T1000 (cell line): ENCODE measurements at regions not wholly inside any gene's neighbourhood (a gene's known extent, or its start where the extent isn't known, plus 50 kb on each side); places are given as distances from the start of the nearest gene placed in this dataset.

ENCODE experiments used
- DNase-seq: peaks from one replicate; lab custom pipeline; 2025; ENCODE audit warnings: mixed read lengths; lab: John Stamatoyannopoulos, UW

GRCh38 chr12:85509081-85509856 is 229.2 kb downstream of the ALX1 start:
- no peak for DNase-seq

- DNase-seq = no peak
Observed at GRCh38 chr12:85509857-85510256, 229.8 kb downstream of the ALX1 start.

GRCh38 chr12:85516039-85516438 is 236.0 kb downstream of the ALX1 start:
- DNase-seq = no peak

- DNase-seq = no peak
Observed at GRCh38 chr12:85516667-85517325, 236.8 kb downstream of the ALX1 start.

- no peak for DNase-seq
Observed at GRCh38 chr12:85519163-85519562, 239.1 kb downstream of the ALX1 start.

- no peak for DNase-seq
Observed at GRCh38 chr12:85523197-85523596, 243.2 kb downstream of the ALX1 start.

- DNase-seq = no peak
Observed at GRCh38 chr12:85527192-85527591, 247.2 kb downstream of the ALX1 start.

- no peak for DNase-seq
Observed at GRCh38 chr12:85529896-85530295, 249.9 kb downstream of the ALX1 start.

GRCh38 chr12:85530456-85530855 is 250.4 kb downstream of the ALX1 start:
- no peak for DNase-seq

- DNase-seq = no peak
Observed at GRCh38 chr12:85531341-85531740, 251.3 kb downstream of the ALX1 start.

GRCh38 chr12:85549640-85550039 is 269.6 kb downstream of the ALX1 start:
- DNase-seq = no peak

- DNase-seq = no peak
Observed at GRCh38 chr12:85550924-85551323, 270.9 kb downstream of the ALX1 start.

- DNase-seq = no peak
Observed at GRCh38 chr12:85552461-85552860, 272.4 kb downstream of the ALX1 start.

GRCh38 chr12:85557850-85558249 is 277.8 kb downstream of the ALX1 start:
- no peak for DNase-seq

GRCh38 chr12:85558684-85559083 is 277.5 kb downstream of the RASSF9 start:
- DNase-seq = no peak

- no peak for DNase-seq
Observed at GRCh38 chr12:85559127-85559526, 277.1 kb downstream of the RASSF9 start.

GRCh38 chr12:85559536-85559935 is 276.7 kb downstream of the RASSF9 start:
- no peak for DNase-seq

- DNase-seq = no peak
Observed at GRCh38 chr12:85562765-85563164, 273.4 kb downstream of the RASSF9 start.

- no peak for DNase-seq
Observed at GRCh38 chr12:85564786-85565185, 271.4 kb downstream of the RASSF9 start.

- DNase-seq = no peak
Observed at GRCh38 chr12:85568395-85569103, 267.7 kb downstream of the RASSF9 start.

- no peak for DNase-seq
Observed at GRCh38 chr12:85569261-85569660, 266.9 kb downstream of the RASSF9 start.

- DNase-seq = no peak
Observed at GRCh38 chr12:85572956-85573355, 263.3 kb downstream of the RASSF9 start.

- no peak for DNase-seq
Observed at GRCh38 chr12:85573635-85574214, 262.5 kb downstream of the RASSF9 start.
